Omental fat pad (tissue), 3 donors: ENCODE measurements at regions not wholly inside any gene's neighbourhood (a gene's known extent, or its start where the extent isn't known, plus 50 kb on each side); places are given as distances from the start of the nearest gene placed in this dataset.

Experiments used
- ATAC-seq: fragments of 150-250 bp; one replicate; pipeline ENCODE4 v1.9.1; 2016; ENCODE audit warnings: mild to moderate bottlenecking, moderate library complexity; ENCODE audit not compliant: low FRiP score
- DNase-seq: peaks from one replicate; pipeline ENCODE4 v3.0.0-alpha.2; 2019; ENCODE audit warnings: low spot score
- TF ChIP-seq, protein P1 (sequence below), 3 donors: fragments of 450-650 bp; IDR thresholded peaks; one replicate each; pipeline ENCODE4 v1.5.1; 2016 to 2017; ENCODE audit warnings: antibody characterized with exemption in 3 of 3, mild to moderate bottlenecking in 3 of 3, moderate library complexity in 2 of 3

GRCh38 chr7:51980812-51981211 lies 664.2 kb upstream of the COBL start:
- TF ChIP-seq, protein P1, sequence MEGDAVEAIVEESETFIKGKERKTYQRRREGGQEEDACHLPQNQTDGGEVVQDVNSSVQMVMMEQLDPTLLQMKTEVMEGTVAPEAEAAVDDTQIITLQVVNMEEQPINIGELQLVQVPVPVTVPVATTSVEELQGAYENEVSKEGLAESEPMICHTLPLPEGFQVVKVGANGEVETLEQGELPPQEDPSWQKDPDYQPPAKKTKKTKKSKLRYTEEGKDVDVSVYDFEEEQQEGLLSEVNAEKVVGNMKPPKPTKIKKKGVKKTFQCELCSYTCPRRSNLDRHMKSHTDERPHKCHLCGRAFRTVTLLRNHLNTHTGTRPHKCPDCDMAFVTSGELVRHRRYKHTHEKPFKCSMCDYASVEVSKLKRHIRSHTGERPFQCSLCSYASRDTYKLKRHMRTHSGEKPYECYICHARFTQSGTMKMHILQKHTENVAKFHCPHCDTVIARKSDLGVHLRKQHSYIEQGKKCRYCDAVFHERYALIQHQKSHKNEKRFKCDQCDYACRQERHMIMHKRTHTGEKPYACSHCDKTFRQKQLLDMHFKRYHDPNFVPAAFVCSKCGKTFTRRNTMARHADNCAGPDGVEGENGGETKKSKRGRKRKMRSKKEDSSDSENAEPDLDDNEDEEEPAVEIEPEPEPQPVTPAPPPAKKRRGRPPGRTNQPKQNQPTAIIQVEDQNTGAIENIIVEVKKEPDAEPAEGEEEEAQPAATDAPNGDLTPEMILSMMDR (IDR thresholded peaks at IDR 0.05) = no peak
- ATAC-seq (no peak), DNase-seq (no peak)

GRCh38 chr7:51980313-51980712 lies 663.7 kb upstream of the COBL start:
- TF ChIP-seq, protein P1 (IDR thresholded peaks at IDR 0.05) = no peak
- no peak for ATAC-seq
- DNase-seq = no peak

DNA sequence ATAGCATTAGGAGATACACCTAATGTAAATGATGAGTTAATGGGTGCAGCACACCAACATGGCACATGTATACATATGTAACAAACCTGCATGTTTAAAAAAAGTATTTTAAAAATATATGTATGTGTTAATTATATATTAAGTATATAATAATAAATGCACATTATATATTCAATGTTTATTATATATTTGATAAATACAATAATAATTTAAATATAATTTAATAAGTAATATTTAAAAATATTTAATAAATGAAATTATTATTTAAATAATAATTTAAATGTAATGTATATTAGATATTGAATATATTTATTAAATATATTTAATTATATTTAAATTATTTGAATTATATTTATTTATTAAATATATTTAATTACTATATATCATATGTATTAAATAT lies 661.3 kb upstream of the COBL start:
- DNase-seq (no peak), ATAC-seq (no peak)
- TF ChIP-seq, protein P1 (IDR thresholded peaks at IDR 0.05) = no peak

GRCh38 chr7:51973939-51974338 lies 657.3 kb upstream of the COBL start:
- DNase-seq = no peak
- ATAC-seq = no peak
- TF ChIP-seq, protein P1 (IDR thresholded peaks at IDR 0.05) = no peak

DNA sequence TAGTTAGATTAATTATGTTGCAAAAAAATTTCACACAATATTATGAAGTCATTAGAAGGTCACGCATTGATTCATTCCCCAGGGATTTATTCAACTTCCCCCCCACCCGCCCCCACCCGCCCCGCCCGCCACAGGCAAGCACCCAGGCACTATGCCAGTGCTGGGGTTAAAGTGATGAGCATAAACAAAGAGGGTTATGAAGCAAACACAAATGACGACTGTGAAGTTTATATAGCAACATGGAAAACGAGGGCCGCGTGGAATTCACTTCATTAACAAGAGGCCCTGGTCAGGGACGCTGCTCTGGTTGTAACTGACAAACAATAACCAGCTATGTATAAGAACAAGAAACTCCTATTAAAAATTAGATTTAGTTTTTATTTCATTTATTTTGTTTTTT lies 656.5 kb upstream of the COBL start:
- TF ChIP-seq, protein P1 (IDR thresholded peaks at IDR 0.05) = no peak
- ATAC-seq = no peak
- DNase-seq = no peak

- TF ChIP-seq, protein P1 (IDR thresholded peaks at IDR 0.05) = no peak
- DNase-seq = no peak
Observed at GRCh38 chr7:51970961-51971665, 654.5 kb upstream of the COBL start.

DNA sequence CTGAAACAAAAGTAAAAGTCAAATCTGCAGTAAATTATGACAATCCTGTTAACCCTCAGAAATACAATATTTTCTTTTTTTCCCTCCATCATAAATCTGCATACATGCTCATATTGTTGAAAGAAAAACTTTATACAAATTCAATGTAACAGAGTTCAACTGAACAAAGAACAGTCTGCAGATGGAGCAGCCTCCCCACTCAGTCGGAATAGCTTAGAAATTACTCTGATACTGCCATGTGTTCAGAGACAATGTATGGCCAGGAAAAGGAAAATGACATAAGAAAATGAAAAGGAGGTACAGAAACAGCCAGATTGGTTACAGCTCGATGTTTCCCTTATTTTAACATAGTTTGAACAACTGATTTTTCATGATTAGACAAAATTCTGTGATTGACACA lies 651.9 kb upstream of the COBL start:
- DNase-seq (no peak), ATAC-seq (no peak)
- TF ChIP-seq, protein P1 (IDR thresholded peaks at IDR 0.05) = no peak

More at GRCh38 chr7:51970961-51971665, 654.5 kb upstream of the COBL start:
- no peak for ATAC-seq
